ENCODE measurements at regions not wholly inside any gene's neighbourhood (a gene's known extent, or its start where the extent isn't known, plus 50 kb on each side); places are given as distances from the start of the nearest gene placed in this dataset.

DNA sequence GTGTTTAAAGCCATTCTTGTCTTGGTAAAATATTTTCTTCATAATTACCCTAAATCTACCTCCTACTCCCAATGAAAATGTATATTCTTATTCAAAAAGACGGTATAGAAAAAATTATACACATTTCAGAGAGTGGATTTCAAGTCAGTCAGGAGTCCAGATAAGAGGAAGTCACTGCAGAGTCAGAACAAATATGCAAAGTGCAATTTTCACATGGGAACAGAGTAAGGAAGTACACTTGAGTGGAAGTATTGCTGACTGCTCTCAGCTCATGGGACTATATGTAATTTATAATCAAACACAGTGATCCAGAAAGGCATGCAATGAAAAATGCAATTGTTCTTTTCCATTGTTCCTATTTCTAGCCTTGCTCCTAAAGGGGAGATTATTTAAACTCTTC lies 1128.0 kb downstream of the AACS start:
- no peak for DNase-seq (ENCODE audit: low read depth in 2 of 2)
- TF ChIP-seq, protein P1, sequence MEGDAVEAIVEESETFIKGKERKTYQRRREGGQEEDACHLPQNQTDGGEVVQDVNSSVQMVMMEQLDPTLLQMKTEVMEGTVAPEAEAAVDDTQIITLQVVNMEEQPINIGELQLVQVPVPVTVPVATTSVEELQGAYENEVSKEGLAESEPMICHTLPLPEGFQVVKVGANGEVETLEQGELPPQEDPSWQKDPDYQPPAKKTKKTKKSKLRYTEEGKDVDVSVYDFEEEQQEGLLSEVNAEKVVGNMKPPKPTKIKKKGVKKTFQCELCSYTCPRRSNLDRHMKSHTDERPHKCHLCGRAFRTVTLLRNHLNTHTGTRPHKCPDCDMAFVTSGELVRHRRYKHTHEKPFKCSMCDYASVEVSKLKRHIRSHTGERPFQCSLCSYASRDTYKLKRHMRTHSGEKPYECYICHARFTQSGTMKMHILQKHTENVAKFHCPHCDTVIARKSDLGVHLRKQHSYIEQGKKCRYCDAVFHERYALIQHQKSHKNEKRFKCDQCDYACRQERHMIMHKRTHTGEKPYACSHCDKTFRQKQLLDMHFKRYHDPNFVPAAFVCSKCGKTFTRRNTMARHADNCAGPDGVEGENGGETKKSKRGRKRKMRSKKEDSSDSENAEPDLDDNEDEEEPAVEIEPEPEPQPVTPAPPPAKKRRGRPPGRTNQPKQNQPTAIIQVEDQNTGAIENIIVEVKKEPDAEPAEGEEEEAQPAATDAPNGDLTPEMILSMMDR (IDR thresholded peaks at IDR 0.05; ENCODE audit: low read depth, low read length) = no peak
- no peak overlapping the region for H3K4me3 ChIP-seq (replicated peaks in 1 of 2; ENCODE audit: low read depth in 2 of 2, low read length in 2 of 2)

- DNase-seq (ENCODE audit: low read depth in 2 of 2) = no peak
- H3K4me3 ChIP-seq (replicated peaks in 1 of 2; ENCODE audit: low read depth in 2 of 2, low read length in 2 of 2) = no peak overlapping the region
- TF ChIP-seq, protein P1 (IDR thresholded peaks at IDR 0.05; ENCODE audit: low read depth, low read length) = no peak
Measured at GRCh38 chr12:126196263-126196662, 1131.0 kb downstream of the AACS start.

DNA sequence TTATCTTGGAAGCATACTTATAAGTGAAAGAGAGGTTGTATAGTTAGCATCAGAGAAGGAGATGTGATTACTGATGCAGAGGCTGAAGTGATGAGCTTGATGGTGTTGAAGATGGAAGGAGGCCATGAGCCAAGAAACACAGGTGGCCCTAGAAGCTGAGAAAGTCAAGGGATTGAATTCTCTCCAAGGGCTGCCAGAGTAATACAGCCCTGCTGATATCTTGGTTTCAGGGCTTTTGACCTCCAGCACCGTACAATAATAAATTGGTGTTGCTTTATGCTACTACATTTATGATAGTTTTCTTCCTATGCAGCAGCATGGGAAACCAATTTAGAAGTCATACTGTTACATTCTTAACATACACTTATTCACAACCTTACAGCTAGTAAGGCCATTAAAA lies 1133.3 kb downstream of the AACS start:
- TF ChIP-seq, protein P1 (IDR thresholded peaks at IDR 0.05; ENCODE audit: low read depth, low read length) = no peak
- no peak overlapping the region for H3K4me3 ChIP-seq (replicated peaks in 1 of 2; ENCODE audit: low read depth in 2 of 2, low read length in 2 of 2)
- no peak for DNase-seq (ENCODE audit: low read depth in 2 of 2)

DNA sequence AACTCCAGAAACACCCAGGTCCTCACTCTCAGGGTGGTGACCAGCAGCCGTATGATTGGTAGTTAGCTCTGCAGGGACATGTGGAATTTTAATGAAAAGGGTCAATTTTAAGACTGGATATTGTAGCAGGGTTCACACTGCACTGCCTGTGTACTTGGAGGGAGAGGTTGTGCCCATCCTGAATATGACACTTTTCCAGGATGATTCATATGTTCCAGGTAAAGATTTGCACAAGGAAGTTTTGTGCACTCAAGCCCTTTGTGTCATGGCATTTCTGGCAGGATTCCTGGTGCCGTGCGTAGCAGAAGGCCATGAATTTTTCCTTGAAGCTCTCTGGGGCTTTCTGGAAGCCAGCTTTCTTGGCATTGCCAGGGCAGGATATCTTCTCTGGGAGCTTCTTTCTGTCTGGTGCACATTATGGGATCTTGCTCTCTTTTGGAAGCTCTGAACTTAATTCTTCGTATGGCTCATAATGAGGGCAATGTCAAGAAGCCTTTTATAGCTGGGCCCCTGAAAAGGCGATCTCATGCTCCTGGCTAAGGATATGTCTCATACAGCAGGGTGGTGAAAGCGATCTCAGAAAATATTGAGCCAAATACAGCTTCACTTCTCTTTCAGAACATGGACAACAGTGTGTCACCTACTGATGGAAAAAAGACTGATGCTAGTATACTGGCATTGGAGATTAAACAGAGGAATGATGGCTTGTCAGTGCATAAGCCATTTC lies 1133.9 kb downstream of the AACS start:
- H3K4me3 ChIP-seq (replicated peaks in 1 of 2; ENCODE audit: low read depth in 2 of 2, low read length in 2 of 2) = no peak overlapping the region
- TF ChIP-seq, protein P1 (IDR thresholded peaks at IDR 0.05; ENCODE audit: low read depth, low read length) = no peak
- DNase-seq (ENCODE audit: low read depth in 2 of 2) = peak in 1 of 2 donors; percentile 48

DNA sequence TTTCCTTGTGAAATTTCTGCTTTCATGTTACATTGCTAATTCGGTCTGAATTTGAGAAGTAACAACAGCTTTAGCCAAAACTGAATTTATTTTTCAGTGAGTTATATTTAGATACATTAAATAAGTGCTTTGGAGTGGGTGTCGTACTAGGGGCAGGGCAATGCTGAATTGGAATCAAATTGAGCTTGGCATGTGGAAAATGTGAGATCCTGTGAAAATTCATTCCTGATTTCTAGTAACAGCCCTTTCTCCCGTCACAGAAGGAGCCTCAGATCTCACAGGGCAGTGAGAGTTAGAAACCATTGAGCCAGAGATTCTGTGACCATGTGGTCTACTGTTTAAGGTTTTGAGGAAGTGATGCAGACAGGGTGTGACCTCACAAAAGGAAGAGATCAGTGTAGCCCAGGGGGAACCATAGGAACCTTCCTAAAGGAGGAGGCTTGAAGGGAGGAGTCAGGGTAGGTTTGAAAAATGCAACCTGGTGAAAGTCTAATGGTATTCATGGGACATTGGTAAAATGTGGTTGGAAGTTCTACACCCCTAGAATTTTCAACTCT lies 1136.8 kb downstream of the AACS start:
- TF ChIP-seq, protein P1 (IDR thresholded peaks at IDR 0.05; ENCODE audit: low read depth, low read length) = no peak
- no peak for DNase-seq (ENCODE audit: low read depth in 2 of 2)
- no peak overlapping the region for H3K4me3 ChIP-seq (replicated peaks in 1 of 2; ENCODE audit: low read depth in 2 of 2, low read length in 2 of 2)

- no peak overlapping the region for H3K4me3 ChIP-seq (replicated peaks in 1 of 2; ENCODE audit: low read depth in 2 of 2, low read length in 2 of 2)
- TF ChIP-seq, protein P1 (IDR thresholded peaks at IDR 0.05; ENCODE audit: low read depth, low read length) = no peak
- DNase-seq (ENCODE audit: low read depth in 2 of 2) = no peak
Measured at GRCh38 chr12:126204326-126204725, 1139.1 kb downstream of the AACS start.

Measured in cardiac fibroblast (primary cell).